Panc1 (cell line): ENCODE measurements at regions not wholly inside any gene's neighbourhood (a gene's known extent, or its start where the extent isn't known, plus 50 kb on each side); places are given as distances from the start of the nearest gene placed in this dataset.

Experiments used
- ATAC-seq: fragments of 200-7000 bp; cut with Tn5 transposase; 2 replicates; pipeline ENCODE4 v1.9.1; 2020; ENCODE audit warnings: mild to moderate bottlenecking, moderate library complexity
- BruUV-seq: library from RNA; stranded (reverse); fragments of 400-500 nt; replicated peaks from 2 replicates; lab custom pipeline; 2021; lab: Mats Ljungman, UMichigan
- CTCF ChIA-PET: fragments of 300-600 bp; sonication (Branson Sonifier 250); formaldehyde crosslinking; loops from one replicate; lab custom pipeline; 2022; ENCODE audit warnings: antibody characterized with exemption; lab: Charles Lee
- POLR2A ChIA-PET: fragments of 300-600 bp; sonication (Branson Sonifier 250); formaldehyde crosslinking; loops from one replicate; lab custom pipeline; 2022; ENCODE audit warnings: antibody characterized with exemption; lab: Charles Lee
- DNase-seq: peaks from one replicate; pipeline ENCODE4 v3.0.0-alpha.2; 2010; ENCODE audit warnings: low read depth, low spot score
- H3K27ac ChIP-seq: 2 replicates; pipeline ENCODE4 v1.5.1; 2011; ENCODE audit warnings: mild to moderate bottlenecking, low read length, inconsistent platforms
- H3K27me3 ChIP-seq: fragments of 200-500 bp; sonication (Bioruptor generic); 2 replicates; pipeline ENCODE4 v1.6.0; 2014; ENCODE audit warnings: low read length, inconsistent platforms; ENCODE audit not compliant: control insufficient read depth, insufficient read depth
- H3K36me3 ChIP-seq: fragments of 200-500 bp; sonication (Bioruptor generic); 2 replicates; pipeline ENCODE4 v1.5.1; 2014; ENCODE audit warnings: inconsistent platforms, mild to moderate bottlenecking, low read length, moderate library complexity; ENCODE audit not compliant: control insufficient read depth, insufficient read depth
- H3K4me1 ChIP-seq: 2 replicates; pipeline ENCODE4 v1.5.1; 2011; ENCODE audit warnings: inconsistent platforms, mild to moderate bottlenecking, low read length, moderate library complexity; ENCODE audit not compliant: control insufficient read depth, insufficient read depth
- H3K4me3 ChIP-seq, 2 experiments: 2 replicates each; pipeline ENCODE4 v1.5.1; 2011 to 2012; ENCODE audit warnings: low read depth in 2 of 2, low read length in 2 of 2, mild to moderate bottlenecking in 2 of 2, inconsistent platforms in 1 of 2, moderate library complexity in 1 of 2
- H3K9me3 ChIP-seq: fragments of 200-500 bp; sonication (Bioruptor generic); 2 replicates; pipeline ENCODE4 v1.5.1; 2014; ENCODE audit warnings: low read depth, mild to moderate bottlenecking, inconsistent platforms, low read length, moderate library complexity; ENCODE audit not compliant: control insufficient read depth, insufficient read depth
- CTCF ChIP-seq: fragments of 450-650 bp; IDR thresholded peaks from 2 replicates; pipeline ENCODE4 v1.5.1; 2017; ENCODE audit warnings: mild to moderate bottlenecking
- POLR2AphosphoS5 ChIP-seq: IDR thresholded peaks from 2 replicates; pipeline ENCODE4 v1.6.1; 2012; ENCODE audit warnings: mild to moderate bottlenecking, low read depth, low read length, moderate library complexity
- SIN3A ChIP-seq: IDR thresholded peaks from 2 replicates; pipeline ENCODE4 v1.6.1; 2012; ENCODE audit warnings: low read depth, mild to moderate bottlenecking, low read length, moderate library complexity, borderline replicate concordance; ENCODE audit not compliant: insufficient read depth
- TCF7L2 ChIP-seq: IDR thresholded peaks from 2 replicates; pipeline ENCODE4 v1.6.1; 2011; ENCODE audit warnings: mild to moderate bottlenecking, low read depth, low read length, inconsistent platforms
- in situ Hi-C: cut with HindIII; loops from 2 replicates; pipeline ENCODE4 v1.10.0; 2016; ENCODE audit warnings: low sequenced_read_pairs, low pct_unique_long_range_greater_than_20kb
- intact Hi-C: fragments of 100-400 bp; cut with micrococcal nuclease; formaldehyde crosslinking; loops from one replicate; pipeline ENCODE4 v1.10.0; 2022; ENCODE audit not compliant: unreplicated experiment
- TF ChIP-seq, protein P1 (sequence below), 2 experiments: IDR thresholded peaks; 2 replicates each; pipeline ENCODE4 v1.6.1; 2011 to 2012; ENCODE audit warnings: low read depth in 2 of 2, control low read depth in 1 of 2, low read length in 1 of 2, mild to moderate bottlenecking in 1 of 2, moderate library complexity in 1 of 2; ENCODE audit not compliant: insufficient read depth in 1 of 2

DNA sequence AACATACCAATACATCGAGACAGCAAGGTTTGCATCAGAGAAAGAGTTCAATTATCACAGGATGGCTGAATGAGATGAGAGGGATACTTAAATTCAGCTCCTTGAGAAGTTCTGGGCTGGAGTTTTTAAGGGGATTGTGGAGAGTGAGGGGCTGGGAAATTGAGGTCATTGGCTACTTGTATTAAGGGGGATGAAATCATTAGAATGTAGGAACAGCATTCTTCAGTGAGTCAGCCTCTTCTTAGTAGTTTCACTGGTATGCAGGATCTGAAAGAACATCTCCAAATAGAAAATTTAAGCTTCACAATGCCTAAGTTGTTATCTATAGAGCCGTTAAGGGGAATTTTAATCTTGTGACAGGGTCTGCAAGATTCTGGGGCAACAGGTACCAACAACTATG is 211.6 kb upstream of the TAPT1 start:
- no peak for DNase-seq
- in situ Hi-C loops: no loop called here
- POLR2A ChIA-PET: no interaction called here
- CTCF ChIA-PET: no interaction called here
- no peaks in the 10 kb centered on the region for H3K4me1 ChIP-seq
- TF ChIP-seq POLR2AphosphoS5: no peak
- no peak for TF ChIP-seq SIN3A
- no TSS peak for BruUV-seq
- H3K27ac ChIP-seq: no peak overlapping the region
- no peaks in the 10 kb centered on the region for H3K27me3 ChIP-seq
- intact Hi-C loops: no loop called here
- ATAC-seq: no peak
- H3K36me3 ChIP-seq: no peaks in the 10 kb centered on the region
- no peaks in the 10 kb centered on the region for H3K9me3 ChIP-seq
- no peak overlapping the region for H3K4me3 ChIP-seq

DNA sequence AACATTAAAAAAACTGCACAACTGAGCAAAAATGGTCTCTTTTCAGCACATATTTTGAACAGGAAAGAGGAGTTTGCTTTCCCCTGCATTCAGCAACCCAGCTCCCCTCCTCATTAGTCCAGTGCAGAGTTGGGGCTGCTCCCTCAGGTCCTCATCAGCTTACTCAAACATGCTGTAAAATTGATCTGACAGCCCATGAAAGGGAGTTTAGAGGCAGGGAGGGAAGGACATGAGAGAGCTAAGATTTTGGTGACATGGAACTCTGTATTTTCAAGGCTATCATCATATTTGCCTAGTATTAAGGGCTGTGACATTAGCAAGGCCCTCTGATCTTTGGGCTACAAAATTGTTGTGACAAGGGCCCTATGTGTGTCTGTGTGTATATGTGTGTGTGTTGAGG is 205.6 kb upstream of the TAPT1 start:
- BruUV-seq: no TSS peak
- in situ Hi-C loops (no loop called here), intact Hi-C loops (no loop called here)
- no peaks in the 10 kb centered on the region for H3K4me1 ChIP-seq
- no peak overlapping the region for H3K4me3 ChIP-seq
- ATAC-seq (no peak), DNase-seq (no peak)
- H3K27me3 ChIP-seq: no peaks in the 10 kb centered on the region
- no peaks in the 10 kb centered on the region for H3K36me3 ChIP-seq
- ChIA-PET CTCF (interaction anchor here (0.6 kb wide), 1 partner anchor 249 kb away, joined by 5 read pairs; no protein-coding TSS in a partner anchor), POLR2A (no interaction called here)
- no peak overlapping the region for H3K27ac ChIP-seq
- TF ChIP-seq, protein P1, sequence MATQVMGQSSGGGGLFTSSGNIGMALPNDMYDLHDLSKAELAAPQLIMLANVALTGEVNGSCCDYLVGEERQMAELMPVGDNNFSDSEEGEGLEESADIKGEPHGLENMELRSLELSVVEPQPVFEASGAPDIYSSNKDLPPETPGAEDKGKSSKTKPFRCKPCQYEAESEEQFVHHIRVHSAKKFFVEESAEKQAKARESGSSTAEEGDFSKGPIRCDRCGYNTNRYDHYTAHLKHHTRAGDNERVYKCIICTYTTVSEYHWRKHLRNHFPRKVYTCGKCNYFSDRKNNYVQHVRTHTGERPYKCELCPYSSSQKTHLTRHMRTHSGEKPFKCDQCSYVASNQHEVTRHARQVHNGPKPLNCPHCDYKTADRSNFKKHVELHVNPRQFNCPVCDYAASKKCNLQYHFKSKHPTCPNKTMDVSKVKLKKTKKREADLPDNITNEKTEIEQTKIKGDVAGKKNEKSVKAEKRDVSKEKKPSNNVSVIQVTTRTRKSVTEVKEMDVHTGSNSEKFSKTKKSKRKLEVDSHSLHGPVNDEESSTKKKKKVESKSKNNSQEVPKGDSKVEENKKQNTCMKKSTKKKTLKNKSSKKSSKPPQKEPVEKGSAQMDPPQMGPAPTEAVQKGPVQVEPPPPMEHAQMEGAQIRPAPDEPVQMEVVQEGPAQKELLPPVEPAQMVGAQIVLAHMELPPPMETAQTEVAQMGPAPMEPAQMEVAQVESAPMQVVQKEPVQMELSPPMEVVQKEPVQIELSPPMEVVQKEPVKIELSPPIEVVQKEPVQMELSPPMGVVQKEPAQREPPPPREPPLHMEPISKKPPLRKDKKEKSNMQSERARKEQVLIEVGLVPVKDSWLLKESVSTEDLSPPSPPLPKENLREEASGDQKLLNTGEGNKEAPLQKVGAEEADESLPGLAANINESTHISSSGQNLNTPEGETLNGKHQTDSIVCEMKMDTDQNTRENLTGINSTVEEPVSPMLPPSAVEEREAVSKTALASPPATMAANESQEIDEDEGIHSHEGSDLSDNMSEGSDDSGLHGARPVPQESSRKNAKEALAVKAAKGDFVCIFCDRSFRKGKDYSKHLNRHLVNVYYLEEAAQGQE (IDR thresholded peaks at IDR 0.05; ENCODE audit: insufficient read depth in 1 of 2, low read depth in 2 of 2, low read length in 1 of 2): no peak
- TF ChIP-seq SIN3A (no peak), TCF7L2 (no peak), CTCF (no peak)
- no peaks in the 10 kb centered on the region for H3K9me3 ChIP-seq

DNA sequence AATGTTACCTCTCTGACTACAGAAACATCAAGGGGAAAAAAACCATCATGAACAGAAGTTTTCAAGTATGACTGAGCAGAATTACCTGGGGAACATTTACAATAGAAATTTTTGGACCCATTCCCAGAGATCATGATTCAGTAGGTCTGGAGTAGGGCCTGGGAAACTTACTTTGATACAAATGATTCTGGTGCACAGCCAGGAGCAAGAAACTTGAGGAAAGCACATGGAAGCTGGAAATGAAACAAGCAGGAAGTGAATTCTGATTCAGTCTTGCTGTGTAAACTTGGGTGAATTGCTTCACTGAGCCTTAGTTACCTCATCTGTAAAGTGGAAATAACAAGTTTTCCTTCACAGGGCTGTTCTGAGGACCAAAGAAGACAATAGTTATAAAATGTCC is 192.5 kb upstream of the TAPT1 start:
- Histone ChIP-seq H3K36me3 (no peaks in the 10 kb centered on the region), H3K4me3 (no peak overlapping the region), H3K9me3 (no peaks in the 10 kb centered on the region), H3K27me3 (no peaks in the 10 kb centered on the region), H3K27ac (no peak overlapping the region), H3K4me1 (no peaks in the 10 kb centered on the region)
- in situ Hi-C loops (no loop called here), intact Hi-C loops (no loop called here)
- CTCF ChIA-PET: interaction anchor here (0.6 kb wide), 1 partner anchor 49 kb away, joined by 3 read pairs; no protein-coding TSS in a partner anchor
- TF ChIP-seq CTCF (no peak), TCF7L2 (no peak), POLR2AphosphoS5 (no peak), SIN3A (no peak)
- TF ChIP-seq, protein P1 (IDR thresholded peaks at IDR 0.05; ENCODE audit: insufficient read depth in 1 of 2, low read depth in 2 of 2, low read length in 1 of 2): no peak
- DNase-seq (no peak), ATAC-seq (no peak)
- no TSS peak for BruUV-seq
- POLR2A ChIA-PET: no interaction called here
